ENCODE measurements at regions not wholly inside any gene's neighbourhood (a gene's known extent, or its start where the extent isn't known, plus 50 kb on each side); places are given as distances from the start of the nearest gene placed in this dataset.

DNA sequence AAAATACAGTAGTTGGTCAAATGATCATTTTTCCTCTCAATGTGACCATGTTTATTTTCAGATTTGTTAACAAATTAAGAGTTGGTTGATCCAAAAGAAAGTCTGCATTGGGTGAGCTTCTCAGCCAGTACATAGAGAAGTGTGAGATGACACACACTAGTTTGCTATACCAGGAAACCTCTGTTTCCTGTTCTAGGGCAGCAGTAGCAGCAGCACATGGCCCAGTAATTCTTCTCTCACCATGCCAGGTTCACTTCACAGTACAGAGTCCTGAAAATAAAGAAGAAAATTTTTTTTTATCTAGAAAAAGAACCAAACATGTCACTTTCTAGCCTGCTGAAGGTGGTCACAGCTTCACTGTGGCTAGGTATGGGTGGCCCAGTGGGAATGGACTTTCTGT, 250.2 kb upstream of the OR4E1 start:
- no peak for DNase-seq (ENCODE audit: low read depth)
- TF ChIP-seq, protein P1, sequence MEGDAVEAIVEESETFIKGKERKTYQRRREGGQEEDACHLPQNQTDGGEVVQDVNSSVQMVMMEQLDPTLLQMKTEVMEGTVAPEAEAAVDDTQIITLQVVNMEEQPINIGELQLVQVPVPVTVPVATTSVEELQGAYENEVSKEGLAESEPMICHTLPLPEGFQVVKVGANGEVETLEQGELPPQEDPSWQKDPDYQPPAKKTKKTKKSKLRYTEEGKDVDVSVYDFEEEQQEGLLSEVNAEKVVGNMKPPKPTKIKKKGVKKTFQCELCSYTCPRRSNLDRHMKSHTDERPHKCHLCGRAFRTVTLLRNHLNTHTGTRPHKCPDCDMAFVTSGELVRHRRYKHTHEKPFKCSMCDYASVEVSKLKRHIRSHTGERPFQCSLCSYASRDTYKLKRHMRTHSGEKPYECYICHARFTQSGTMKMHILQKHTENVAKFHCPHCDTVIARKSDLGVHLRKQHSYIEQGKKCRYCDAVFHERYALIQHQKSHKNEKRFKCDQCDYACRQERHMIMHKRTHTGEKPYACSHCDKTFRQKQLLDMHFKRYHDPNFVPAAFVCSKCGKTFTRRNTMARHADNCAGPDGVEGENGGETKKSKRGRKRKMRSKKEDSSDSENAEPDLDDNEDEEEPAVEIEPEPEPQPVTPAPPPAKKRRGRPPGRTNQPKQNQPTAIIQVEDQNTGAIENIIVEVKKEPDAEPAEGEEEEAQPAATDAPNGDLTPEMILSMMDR (IDR thresholded peaks at IDR 0.05; ENCODE audit: low read depth, low read length, missing control alignments), result no peak
- no peak overlapping the region for H3K4me3 ChIP-seq (ENCODE audit: low read depth, low read length)

DNA sequence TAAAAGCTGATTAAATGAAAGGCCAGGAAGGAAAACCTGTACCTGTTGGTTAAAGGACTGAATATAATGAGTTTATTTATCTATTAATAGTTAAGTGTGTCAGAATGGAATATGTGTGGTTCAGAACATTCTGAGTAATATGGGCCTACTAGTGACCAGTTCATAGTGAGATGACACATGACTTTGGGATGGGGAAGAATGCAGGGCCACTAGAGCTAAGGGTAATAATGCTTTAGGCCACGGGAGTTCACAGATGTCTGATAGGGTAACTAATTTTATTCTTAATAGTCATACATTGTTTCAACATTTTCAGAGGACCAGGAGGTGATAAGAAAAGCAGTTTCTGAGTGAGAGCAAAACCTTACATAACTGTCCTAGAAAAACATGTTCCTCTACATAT, 247.8 kb upstream of the OR4E1 start:
- H3K4me3 ChIP-seq (ENCODE audit: low read depth, low read length), result no peak overlapping the region
- DNase-seq (ENCODE audit: low read depth), result no peak
- TF ChIP-seq, protein P1 (IDR thresholded peaks at IDR 0.05; ENCODE audit: low read depth, low read length, missing control alignments), result no peak

GRCh38 chr14:21917699-21918436, 244.2 kb upstream of the OR4E1 start:
- TF ChIP-seq, protein P1 (IDR thresholded peaks at IDR 0.05; ENCODE audit: low read depth, low read length, missing control alignments), result peak; percentile 79
- DNase-seq (ENCODE audit: low read depth), result peak; percentile 16

DNA sequence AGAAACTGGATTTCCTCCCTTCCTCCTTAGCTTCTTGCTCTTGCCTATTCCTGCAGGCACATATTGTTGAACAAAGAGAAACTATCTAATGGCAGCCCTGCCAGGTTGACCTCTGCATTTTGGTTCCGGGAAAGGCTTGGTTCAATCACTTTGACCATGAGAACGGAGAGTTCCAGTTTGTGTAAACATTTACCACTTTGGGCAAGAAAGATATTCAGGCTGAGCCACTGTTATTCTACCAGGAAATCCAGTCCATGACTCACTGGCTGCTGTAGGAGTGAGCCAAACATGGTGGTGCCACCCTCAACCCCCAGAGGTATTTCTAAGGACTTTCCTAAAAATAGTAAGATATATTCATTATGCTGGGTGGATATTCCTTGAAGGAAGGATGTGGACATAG, 242.2 kb upstream of the OR4E1 start:
- no peak overlapping the region for H3K4me3 ChIP-seq (ENCODE audit: low read depth, low read length)
- TF ChIP-seq, protein P1 (IDR thresholded peaks at IDR 0.05; ENCODE audit: low read depth, low read length, missing control alignments), result no peak
- no peak for DNase-seq (ENCODE audit: low read depth)

More at GRCh38 chr14:21917699-21918436, 244.2 kb upstream of the OR4E1 start:
- H3K4me3 ChIP-seq (ENCODE audit: low read depth, low read length), result no peak overlapping the region; the same call in 1 of the 2 replicates

- DNase-seq (ENCODE audit: low read depth), result peak; percentile 55
- TF ChIP-seq, protein P1 (IDR thresholded peaks at IDR 0.05; ENCODE audit: low read depth, low read length, missing control alignments), result peak; percentile 78
- no peak overlapping the region for H3K4me3 ChIP-seq (ENCODE audit: low read depth, low read length)
These were observed 240.1 kb upstream of the OR4E1 start for GRCh38 chr14:21913759-21914158.

DNA sequence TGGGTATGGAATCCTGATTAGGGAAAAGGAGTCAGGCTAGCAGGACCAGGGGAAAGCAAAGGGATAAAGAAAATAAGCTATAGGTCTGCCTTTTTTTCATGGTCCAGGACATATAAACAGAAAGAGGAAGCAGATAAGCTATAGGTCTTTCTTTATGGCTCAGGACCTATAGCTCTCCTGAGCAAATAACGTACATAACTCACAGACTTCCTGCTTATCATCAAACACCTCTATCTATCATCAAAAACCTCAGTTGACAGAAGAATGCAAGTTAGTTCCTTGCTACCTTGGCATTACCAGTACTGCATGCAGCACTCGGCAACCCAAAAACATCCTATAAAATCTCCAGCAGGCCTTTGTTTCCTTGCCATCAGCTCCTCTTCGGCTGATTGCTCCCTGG, 238.7 kb upstream of the OR4E1 start:
- TF ChIP-seq, protein P1 (IDR thresholded peaks at IDR 0.05; ENCODE audit: low read depth, low read length, missing control alignments), result no peak
- no peak for DNase-seq (ENCODE audit: low read depth)
- no peak overlapping the region for H3K4me3 ChIP-seq (ENCODE audit: low read depth, low read length)

DNA sequence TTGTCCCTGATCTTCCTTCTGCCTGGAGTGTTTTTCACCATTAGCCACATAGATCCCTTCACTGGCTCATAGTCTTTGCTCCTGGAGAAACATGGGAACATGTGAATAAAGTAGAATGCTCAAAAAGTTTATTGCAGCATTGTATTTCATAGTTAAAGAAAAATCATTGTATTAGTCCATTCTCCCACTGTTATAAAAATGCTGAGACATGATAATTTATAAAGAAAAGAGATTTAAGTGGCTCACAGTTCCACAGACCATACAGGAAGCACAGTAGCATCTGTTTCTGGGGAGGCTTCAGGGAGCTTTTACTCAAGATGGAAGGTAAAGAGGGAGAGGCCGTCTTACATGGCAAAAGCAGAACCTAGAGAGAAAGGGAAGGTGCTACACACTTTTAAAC, 238.3 kb upstream of the OR4E1 start:
- no peak for DNase-seq (ENCODE audit: low read depth)
- TF ChIP-seq, protein P1 (IDR thresholded peaks at IDR 0.05; ENCODE audit: low read depth, low read length, missing control alignments), result no peak
- no peak overlapping the region for H3K4me3 ChIP-seq (ENCODE audit: low read depth, low read length)

Measured in GM12864 (cell line).